ENCODE measurements at regions not wholly inside any gene's neighbourhood (a gene's known extent, or its start where the extent isn't known, plus 50 kb on each side); places are given as distances from the start of the nearest gene placed in this dataset.
A peak's percentile ranks its signal among the peaks of the same experiment; 100 is the strongest.

- FAIRE-seq = peak; percentile 40
- TF ChIP-seq CTCF (IDR thresholded peaks at IDR 0.05; ENCODE audit: insufficient read depth, low read length, severe bottlenecking) = no peak
- no peak overlapping the region for H3K4me3 ChIP-seq (ENCODE audit: low read depth, low read length)
- no peak for DNase-seq (ENCODE audit: low read depth)
- no peaks in the 10 kb centered on the region for H3K27me3 ChIP-seq (ENCODE audit: control insufficient read depth, insufficient read depth, low read length)
- no peaks in the 10 kb centered on the region for H3K36me3 ChIP-seq (ENCODE audit: control insufficient read depth, insufficient read depth, low read length)
These were observed 159.3 kb downstream of the SYK start for GRCh38 chr9:90960941-90961340.

- TF ChIP-seq CTCF (IDR thresholded peaks at IDR 0.05; ENCODE audit: insufficient read depth, low read length, severe bottlenecking) = no peak
- no peaks in the 10 kb centered on the region for H3K27me3 ChIP-seq (ENCODE audit: control insufficient read depth, insufficient read depth, low read length)
- H3K4me3 ChIP-seq (ENCODE audit: low read depth, low read length) = no peak overlapping the region
- H3K36me3 ChIP-seq (ENCODE audit: control insufficient read depth, insufficient read depth, low read length) = no peaks in the 10 kb centered on the region
- DNase-seq (ENCODE audit: low read depth) (peak; percentile 84), FAIRE-seq (no peak)
These were observed 159.8 kb downstream of the SYK start for GRCh38 chr9:90961375-90961774.

- no peaks in the 10 kb centered on the region for H3K27me3 ChIP-seq (ENCODE audit: control insufficient read depth, insufficient read depth, low read length)
- FAIRE-seq (no peak), DNase-seq (ENCODE audit: low read depth) (no peak)
- H3K4me3 ChIP-seq (ENCODE audit: low read depth, low read length) = no peak overlapping the region
- H3K36me3 ChIP-seq (ENCODE audit: control insufficient read depth, insufficient read depth, low read length) = no peaks in the 10 kb centered on the region
- peak; percentile 66 for TF ChIP-seq CTCF (IDR thresholded peaks at IDR 0.05; ENCODE audit: insufficient read depth, low read length, severe bottlenecking)
These were observed 162.7 kb downstream of the SYK start for GRCh38 chr9:90964101-90965020.

- Histone ChIP-seq H3K36me3 (ENCODE audit: control insufficient read depth, insufficient read depth, low read length) (no peaks in the 10 kb centered on the region), H3K4me3 (ENCODE audit: low read depth, low read length) (no peak overlapping the region), H3K27me3 (ENCODE audit: control insufficient read depth, insufficient read depth, low read length) (no peaks in the 10 kb centered on the region)
- DNase-seq (ENCODE audit: low read depth) (peak; percentile 59), FAIRE-seq (no peak)
- no peak for TF ChIP-seq CTCF (IDR thresholded peaks at IDR 0.05; ENCODE audit: insufficient read depth, low read length, severe bottlenecking)
These were observed 163.8 kb downstream of the SYK start for GRCh38 chr9:90965226-90966030.

GRCh38 chr9:90966031-90966290 is 164.3 kb downstream of the SYK start:
- Histone ChIP-seq H3K27me3 (ENCODE audit: control insufficient read depth, insufficient read depth, low read length) (no peaks in the 10 kb centered on the region), H3K4me3 (ENCODE audit: low read depth, low read length) (no peak overlapping the region), H3K36me3 (ENCODE audit: control insufficient read depth, insufficient read depth, low read length) (no peaks in the 10 kb centered on the region)
- DNase-seq (ENCODE audit: low read depth) (no peak), FAIRE-seq (no peak)
- TF ChIP-seq CTCF (IDR thresholded peaks at IDR 0.05; ENCODE audit: insufficient read depth, low read length, severe bottlenecking) = no peak

All from bronchial epithelial cell (primary cell).